Testis (tissue), 2 donors: ENCODE measurements at regions not wholly inside any gene's neighbourhood (a gene's known extent, or its start where the extent isn't known, plus 50 kb on each side); places are given as distances from the start of the nearest gene placed in this dataset.
"Not testable (repeated sequence)": the region's sequence is repeated elsewhere in the genome, so short reads cannot be mapped to it uniquely, and the experiment has no call there.

Experiments used
- CTCF ChIP-seq, 3 experiments: fragments of 450-650 bp in 2 of 3; fragments of 200-600 bp in 1 of 3; sonication (generic) in 1 of 3; IDR thresholded peaks; one replicate each; pipeline ENCODE4 v1.5.1; 2016 to 2019; ENCODE audit warnings: antibody characterized with exemption in 3 of 3, mild to moderate bottlenecking in 2 of 3, moderate library complexity in 1 of 3
- POLR2A ChIP-seq: fragments of 450-650 bp; IDR thresholded peaks from one replicate; pipeline ENCODE4 v1.6.1; 2017; ENCODE audit warnings: antibody characterized with exemption, mild to moderate bottlenecking, moderate library complexity

- TF ChIP-seq CTCF (IDR thresholded peaks at IDR 0.05); POLR2A: not testable (repeated sequence)
Measured at GRCh38 chr13:24599019-24599791, 81.0 kb upstream of the ATP12A start.
